GM12892 (cell line): ENCODE measurements at regions not wholly inside any gene's neighbourhood (a gene's known extent, or its start where the extent isn't known, plus 50 kb on each side); places are given as distances from the start of the nearest gene placed in this dataset.

Experiments used
- DNase-seq: peaks from one replicate; pipeline ENCODE4 v3.0.0; 2011; ENCODE audit not compliant: insufficient read length
- FAIRE-seq: peaks from 2 replicates; lab custom pipeline; 2011; peaks lifted over from hg19 to GRCh38; lab: Jason Lieb, UNC
- POLR2A ChIP-seq: IDR thresholded peaks from 2 replicates; pipeline ENCODE4 v1.6.1; 2011; ENCODE audit warnings: low read depth, low read length, control low read depth
- POLR2AphosphoS5 ChIP-seq: IDR thresholded peaks from 2 replicates; pipeline ENCODE4 v1.6.1; 2011; ENCODE audit warnings: low read depth, low read length, control low read depth
- TAF1 ChIP-seq: IDR thresholded peaks from 2 replicates; pipeline ENCODE4 v1.6.1; 2011; ENCODE audit warnings: low read depth, mild to moderate bottlenecking, control low read depth, low read length, borderline replicate concordance

DNA sequence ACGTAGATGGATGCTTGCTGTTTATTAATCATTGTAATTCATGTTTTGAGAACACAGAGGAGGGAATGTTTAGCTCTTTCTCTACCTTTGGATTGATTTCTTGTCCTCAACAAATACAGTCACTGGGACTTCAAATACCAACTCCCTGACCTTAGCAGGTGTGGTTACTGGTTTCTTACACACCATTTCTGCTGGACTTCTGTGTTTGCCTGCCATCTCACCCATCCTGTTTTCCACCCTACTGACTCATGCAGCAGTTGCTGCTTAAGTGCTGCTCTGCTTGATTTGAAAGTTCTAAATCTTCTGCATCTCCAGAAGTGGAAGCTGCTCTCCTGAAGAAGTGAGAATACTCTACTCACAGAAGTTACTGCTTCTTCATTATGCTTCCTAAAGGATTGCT is 170.3 kb downstream of the ZPLD1 start:
- no peak for TF ChIP-seq POLR2AphosphoS5
- TF ChIP-seq POLR2A, result no peak
- TF ChIP-seq TAF1, result no peak
- FAIRE-seq, result no peak
- no peak for DNase-seq

DNA sequence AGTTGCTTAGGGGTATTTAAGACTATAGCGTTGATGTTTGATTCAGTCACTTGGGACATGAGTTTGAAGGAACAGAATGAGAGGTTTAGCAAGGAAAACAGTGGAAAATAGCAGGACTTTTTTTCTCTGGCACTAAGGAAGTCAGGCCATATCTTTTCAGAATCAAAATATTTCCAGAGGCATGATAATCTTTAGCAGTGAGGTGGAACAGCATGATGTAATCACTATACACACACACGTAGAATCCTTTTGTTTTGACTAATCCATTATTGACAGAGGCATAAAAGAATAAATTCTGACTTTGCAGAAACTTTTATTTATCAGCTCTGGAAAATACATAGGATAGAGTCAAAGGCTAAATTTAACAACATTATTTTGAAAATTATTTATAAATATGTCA is 174.1 kb downstream of the ZPLD1 start:
- TF ChIP-seq POLR2AphosphoS5 (no peak), TAF1 (no peak), POLR2A (no peak)
- no peak for DNase-seq
- FAIRE-seq, result no peak

DNA sequence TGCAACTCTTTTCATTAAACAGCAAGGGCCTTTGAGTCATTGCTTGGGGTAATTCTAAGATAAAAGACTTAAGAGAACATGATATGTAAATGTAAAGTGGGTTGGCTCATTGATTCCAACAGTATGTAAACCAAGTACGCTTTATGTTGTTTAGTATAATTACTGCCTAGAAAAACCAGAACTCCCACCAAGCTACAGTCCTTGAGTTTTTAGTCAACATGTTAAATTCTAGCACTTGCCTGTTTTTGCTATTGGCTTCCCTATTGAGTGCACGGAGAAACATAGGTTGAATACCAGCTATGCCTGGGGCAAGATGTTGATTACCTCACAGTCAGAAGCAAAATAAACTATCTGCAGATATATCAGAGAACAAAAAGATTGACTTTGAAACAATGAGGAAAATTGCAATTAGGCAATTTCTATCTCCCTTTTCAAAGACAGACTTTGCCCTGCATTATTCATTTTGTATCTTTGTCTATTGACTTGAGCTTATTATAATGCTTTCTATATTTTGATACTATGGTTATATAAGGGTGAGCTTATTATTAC is 179.3 kb downstream of the ZPLD1 start:
- TF ChIP-seq POLR2A, result no peak
- TF ChIP-seq POLR2AphosphoS5, result no peak
- FAIRE-seq (no peak), DNase-seq (no peak)

DNA sequence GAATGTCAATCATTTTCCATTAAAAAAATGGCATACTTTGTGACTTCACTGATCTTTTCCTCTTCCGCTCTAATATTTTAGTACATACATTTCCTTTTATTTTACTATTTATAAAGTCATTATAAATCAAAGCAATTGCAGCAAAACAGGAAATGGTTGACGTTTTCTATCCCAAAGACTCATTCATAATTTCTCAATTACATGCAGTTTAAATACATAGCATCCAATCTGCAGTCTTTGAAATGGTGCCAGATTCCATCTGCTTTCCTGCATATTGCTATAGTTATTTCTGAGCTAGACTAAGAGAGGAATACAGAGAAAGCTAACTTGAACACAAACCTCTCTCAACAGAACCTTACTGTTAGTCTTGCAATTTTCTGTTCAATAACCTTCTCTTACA is 179.8 kb downstream of the ZPLD1 start:
- DNase-seq (no peak), FAIRE-seq (no peak)
- TF ChIP-seq TAF1, result no peak
- TF ChIP-seq POLR2A, result no peak
- no peak for TF ChIP-seq POLR2AphosphoS5

DNA sequence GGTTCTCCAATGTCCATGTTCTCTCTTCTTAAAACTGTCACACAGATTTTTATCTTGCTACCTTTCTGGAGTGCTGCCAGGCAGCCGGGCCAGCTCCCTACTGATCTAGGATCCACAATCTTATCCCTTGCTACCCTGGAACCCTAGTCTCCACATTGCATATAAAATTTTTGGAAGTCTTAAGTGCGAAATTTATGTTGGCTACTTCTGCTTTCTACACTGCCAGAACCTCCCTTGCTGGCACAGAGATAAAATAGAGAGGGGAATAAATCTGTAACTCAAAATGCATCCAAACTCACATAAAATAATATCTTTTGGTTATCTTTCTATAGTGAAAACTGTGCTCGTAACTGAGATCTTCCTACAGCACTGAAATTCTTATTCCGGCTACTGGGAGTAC is 182.6 kb downstream of the ZPLD1 start:
- no peak for FAIRE-seq

DNA sequence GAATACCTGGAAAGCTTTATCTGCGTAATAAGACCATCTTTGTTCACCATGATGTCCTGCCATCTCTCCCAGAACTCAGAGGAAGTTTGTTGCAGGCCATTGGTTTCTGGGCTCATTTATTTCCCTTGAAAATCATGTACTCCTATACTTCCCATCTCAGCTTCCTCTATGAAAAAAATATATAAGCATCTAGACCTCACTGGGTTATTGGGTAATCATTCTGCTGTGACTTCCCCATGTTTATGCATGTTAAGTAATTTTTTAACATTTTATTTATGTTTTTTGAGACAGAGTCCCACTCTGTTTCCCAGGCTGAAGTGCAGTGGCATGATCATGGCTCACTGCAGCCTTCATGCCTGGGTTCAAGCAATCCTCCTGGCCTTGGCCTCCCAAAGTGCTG is 184.5 kb downstream of the ZPLD1 start:
- FAIRE-seq, result no peak

More for the DNA sequence above, 182.6 kb downstream of the ZPLD1 start:
- no peak for DNase-seq
- no peak for TF ChIP-seq TAF1
- no peak for TF ChIP-seq POLR2AphosphoS5
- no peak for TF ChIP-seq POLR2A

DNA sequence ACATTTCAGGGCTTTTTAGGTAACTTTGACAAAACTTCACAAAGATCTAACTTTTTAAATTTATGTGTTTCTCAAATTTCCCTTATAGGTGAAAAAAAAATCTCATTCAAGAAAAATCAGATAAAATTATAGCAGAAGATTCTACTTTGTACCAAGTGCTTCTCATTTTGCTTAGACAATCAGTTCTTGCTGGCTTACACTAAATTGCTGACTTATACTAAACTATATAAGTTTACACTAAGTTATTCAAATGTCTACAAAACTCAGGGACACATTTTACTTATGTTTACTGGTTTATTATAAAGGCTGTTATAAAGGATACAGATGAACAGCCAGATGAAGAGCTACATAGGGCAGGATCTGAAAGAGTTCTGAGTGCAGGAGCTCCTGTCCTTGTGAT is 195.1 kb downstream of the ZPLD1 start:
- FAIRE-seq (no peak), DNase-seq (no peak)
- TF ChIP-seq TAF1 (no peak), POLR2AphosphoS5 (no peak), POLR2A (no peak)

More for the DNA sequence above, 184.5 kb downstream of the ZPLD1 start:
- TF ChIP-seq POLR2A (no peak), TAF1 (no peak), POLR2AphosphoS5 (no peak)
- DNase-seq, result no peak

DNA sequence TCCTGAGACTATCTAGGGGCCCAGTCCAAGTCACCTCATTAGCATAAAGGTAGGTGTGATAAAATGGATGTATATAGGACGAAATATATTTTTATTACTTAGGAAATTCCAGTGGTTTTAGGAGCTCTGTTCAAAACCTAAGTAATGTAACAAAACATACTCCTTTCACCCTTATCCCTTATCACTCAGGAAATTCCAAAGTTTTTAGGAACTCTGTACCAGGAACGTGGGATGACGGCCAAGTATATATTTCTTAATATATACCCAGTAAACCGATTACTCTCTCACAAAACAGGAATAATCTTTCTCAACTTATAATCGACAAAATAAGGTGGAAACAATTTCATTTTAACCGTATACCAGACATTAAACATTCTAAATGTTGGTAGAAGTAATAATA is 195.7 kb downstream of the ZPLD1 start:
- TF ChIP-seq POLR2A (no peak), TAF1 (no peak), POLR2AphosphoS5 (no peak)
- FAIRE-seq (no peak), DNase-seq (no peak)

DNA sequence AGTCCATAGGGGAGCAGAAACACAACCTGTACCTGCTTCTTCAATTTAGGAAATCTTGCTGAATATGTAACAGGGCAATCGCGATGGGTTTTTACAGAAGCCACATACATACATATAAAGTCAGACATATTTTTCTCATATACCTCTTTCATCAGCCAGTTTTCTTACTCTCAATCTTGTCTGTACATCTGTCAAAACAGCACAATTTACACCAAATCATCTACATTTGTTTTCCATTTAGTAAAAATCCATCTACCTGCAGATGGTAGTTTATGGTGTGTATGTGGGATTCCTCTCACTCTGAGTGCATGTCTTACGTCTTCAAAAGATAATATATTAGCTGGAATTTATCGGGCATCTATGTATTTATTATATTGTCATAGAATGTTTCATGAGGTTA is 208.7 kb downstream of the ZPLD1 start:
- FAIRE-seq, result no peak
- DNase-seq, result no peak
- TF ChIP-seq TAF1 (no peak), POLR2AphosphoS5 (no peak), POLR2A (no peak)

DNA sequence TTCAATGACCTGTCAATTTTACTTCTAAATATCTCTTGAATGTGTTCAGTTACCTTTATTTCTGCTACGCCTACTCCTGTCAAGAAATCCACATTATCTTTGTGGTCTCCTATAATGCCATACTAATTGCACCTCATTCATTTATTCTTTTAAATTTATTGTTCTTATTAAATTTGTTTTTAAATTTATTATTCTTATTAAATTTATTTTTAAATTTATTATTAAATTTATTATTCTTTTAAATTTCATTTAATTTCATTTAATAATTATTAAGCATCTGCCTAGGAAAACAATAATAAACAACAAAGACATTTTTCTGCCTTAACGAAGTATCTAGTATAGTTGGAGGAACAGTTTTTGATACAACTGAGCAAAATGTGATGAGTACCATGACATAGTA is 211.7 kb downstream of the ZPLD1 start:
- FAIRE-seq, result no peak
- no peak for TF ChIP-seq POLR2AphosphoS5
- no peak for TF ChIP-seq TAF1
- TF ChIP-seq POLR2A, result no peak
- no peak for DNase-seq

DNA sequence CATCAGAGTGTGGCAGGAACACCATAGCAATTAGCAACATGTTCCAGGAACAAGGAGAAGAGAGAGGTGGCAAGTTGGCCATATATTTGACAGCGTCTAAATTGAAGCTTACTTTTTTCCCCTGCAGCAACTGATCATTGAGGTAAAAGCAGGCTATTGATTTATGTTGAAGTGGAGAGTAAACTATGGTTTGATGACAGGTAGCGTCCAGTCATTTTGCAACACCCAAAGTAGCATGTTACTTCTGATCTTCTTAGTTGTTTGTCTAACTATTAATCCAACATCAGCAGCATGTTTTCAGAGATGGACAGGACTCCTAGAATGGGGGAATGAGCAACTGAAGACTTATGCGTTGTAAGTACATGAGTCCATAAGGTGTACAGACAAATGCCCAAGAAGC is 225.8 kb downstream of the ZPLD1 start:
- FAIRE-seq, result no peak
- TF ChIP-seq TAF1, result no peak
- no peak for TF ChIP-seq POLR2A
- no peak for TF ChIP-seq POLR2AphosphoS5
- no peak for DNase-seq

DNA sequence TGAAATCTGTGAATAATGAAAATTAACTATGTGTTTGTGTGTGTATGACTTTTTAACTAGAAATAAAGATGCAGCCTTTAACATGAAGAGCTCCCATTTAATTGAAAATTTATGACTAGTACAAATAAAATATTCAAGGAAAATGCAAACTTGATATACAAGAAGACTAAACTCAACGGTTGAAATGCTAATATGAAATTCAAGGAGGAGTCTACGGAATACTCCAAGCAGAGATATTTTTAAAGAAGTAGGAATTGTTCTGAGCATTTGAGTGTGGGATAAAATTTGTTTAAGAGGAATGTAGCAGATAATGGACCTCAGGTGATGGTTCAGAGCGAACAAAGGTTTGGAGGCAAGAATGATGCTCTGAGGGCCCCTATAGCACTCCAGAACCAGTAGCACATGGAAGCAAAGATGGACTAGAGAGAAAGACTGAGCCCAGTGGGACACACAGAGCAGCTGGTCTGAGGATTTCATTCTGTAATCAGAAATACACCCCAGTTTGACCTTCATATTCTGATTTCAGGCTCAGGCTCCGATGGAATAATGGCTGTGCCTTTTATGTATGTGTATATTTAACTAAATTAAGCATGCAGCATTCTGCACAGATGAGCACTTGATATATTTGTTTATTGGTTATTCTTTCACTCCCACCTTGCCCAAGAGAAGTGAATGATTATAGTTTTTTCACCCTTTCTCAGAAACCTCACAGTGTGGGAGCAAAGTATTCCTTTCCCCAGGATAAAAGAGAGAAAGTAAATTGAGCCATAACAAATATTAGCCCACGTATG is 227.1 kb downstream of the ZPLD1 start:
- FAIRE-seq (no peak), DNase-seq (no peak)
- TF ChIP-seq POLR2A, result no peak
- TF ChIP-seq TAF1, result no peak
- no peak for TF ChIP-seq POLR2AphosphoS5

DNA sequence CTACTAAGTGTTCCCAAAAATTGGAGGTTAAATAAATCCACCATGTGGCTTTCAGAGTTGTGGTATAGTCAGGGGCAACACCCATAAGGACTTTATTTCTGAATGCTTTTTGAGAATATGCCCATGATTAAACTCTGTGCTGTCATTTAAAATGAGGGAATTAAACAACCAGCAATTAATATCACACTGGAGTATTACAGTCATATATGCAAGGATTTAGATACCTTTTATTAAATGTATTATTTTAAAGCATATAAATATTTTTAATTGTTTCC is 227.6 kb downstream of the ZPLD1 start:
- DNase-seq (no peak), FAIRE-seq (no peak)
- TF ChIP-seq POLR2A (no peak), TAF1 (no peak), POLR2AphosphoS5 (no peak)

DNA sequence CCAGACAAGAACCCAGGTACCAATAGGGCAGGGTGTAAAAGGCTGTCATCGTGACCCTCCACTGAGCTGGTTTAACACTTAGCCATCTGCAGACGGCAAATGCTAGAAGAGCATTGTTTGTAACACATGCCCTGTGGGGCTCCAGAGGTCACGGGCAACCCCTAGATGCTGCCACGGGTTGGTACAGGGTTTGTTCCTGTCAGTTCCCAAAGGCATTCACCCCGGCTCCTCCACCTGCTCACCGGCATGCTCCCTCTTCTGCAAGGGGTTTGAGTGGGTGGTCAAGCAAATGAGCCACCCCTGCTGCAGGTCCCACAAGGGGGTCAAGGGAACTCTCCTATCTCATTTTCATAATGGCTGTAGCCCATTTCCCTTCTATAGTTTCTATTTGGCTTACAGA is 229.3 kb downstream of the ZPLD1 start:
- TF ChIP-seq POLR2AphosphoS5 (no peak), TAF1 (no peak), POLR2A (no peak)
- no peak for FAIRE-seq

More for the DNA sequence above, 229.3 kb downstream of the ZPLD1 start:
- DNase-seq, result no peak
